Hepatocyte (in vitro differentiated cells): ENCODE measurements at regions not wholly inside any gene's neighbourhood (a gene's known extent, or its start where the extent isn't known, plus 50 kb on each side); places are given as distances from the start of the nearest gene placed in this dataset.

Experiments used
- DNase-seq: peaks from one replicate; pipeline ENCODE4 v3.0.0-alpha.2; 2016; ENCODE audit warnings: low spot score
- H2AFZ ChIP-seq: fragments of 200-600 bp; sonication (generic); 2 replicates; pipeline ENCODE4 v1.6.0; 2016; ENCODE audit warnings: antibody characterized with exemption, mild to moderate bottlenecking
- H3K27ac ChIP-seq: fragments of 200-600 bp; sonication (generic); 2 replicates; pipeline ENCODE4 v1.5.1; 2016; ENCODE audit warnings: mild to moderate bottlenecking
- H3K27me3 ChIP-seq: fragments of 200-600 bp; sonication (generic); 2 replicates; pipeline ENCODE4 v1.6.1; 2016
- H3K36me3 ChIP-seq: fragments of 200-600 bp; sonication (generic); replicated peaks from 2 replicates; pipeline ENCODE4 v1.5.1; 2016; ENCODE audit warnings: low read depth; ENCODE audit not compliant: insufficient read depth
- H3K4me1 ChIP-seq: fragments of 200-600 bp; sonication (generic); 2 replicates; pipeline ENCODE4 v1.5.1; 2016; ENCODE audit warnings: mild to moderate bottlenecking, moderate library complexity; ENCODE audit not compliant: insufficient read depth
- H3K4me2 ChIP-seq: fragments of 200-600 bp; sonication (generic); 2 replicates; pipeline ENCODE4 v1.6.0; 2016
- H3K4me3 ChIP-seq: fragments of 200-600 bp; sonication (generic); 2 replicates; pipeline ENCODE4 v1.5.1; 2016; ENCODE audit warnings: mild to moderate bottlenecking
- H3K79me2 ChIP-seq: fragments of 200-600 bp; sonication (generic); 2 replicates; pipeline ENCODE4 v1.6.0; 2017; ENCODE audit warnings: mild to moderate bottlenecking
- H3K9me2 ChIP-seq: fragments of 200-600 bp; sonication (generic); replicated peaks from 2 replicates; pipeline ENCODE4 v1.6.0; 2017; ENCODE audit warnings: mild to moderate bottlenecking; ENCODE audit not compliant: insufficient read depth
- H3K9me3 ChIP-seq: fragments of 200-600 bp; sonication (generic); 2 replicates; pipeline ENCODE4 v1.5.1; 2016; ENCODE audit warnings: low read depth, mild to moderate bottlenecking
- H4K20me1 ChIP-seq: fragments of 200-600 bp; sonication (generic); 2 replicates; pipeline ENCODE4 v1.6.0; 2016; ENCODE audit warnings: mild to moderate bottlenecking; ENCODE audit not compliant: insufficient read depth, poor library complexity, severe bottlenecking
- EZH2 ChIP-seq: fragments of 200-600 bp; sonication (generic); IDR thresholded peaks from 2 replicates; pipeline ENCODE4 v1.6.1; 2016; ENCODE audit warnings: antibody characterized with exemption, mild to moderate bottlenecking, borderline replicate concordance
- EZH2phosphoT487 ChIP-seq: fragments of 200-600 bp; sonication (generic); IDR thresholded peaks from one replicate; pipeline ENCODE4 v1.6.1; 2018; ENCODE audit warnings: antibody characterized with exemption, mild to moderate bottlenecking, low read depth, moderate library complexity; ENCODE audit not compliant: unreplicated experiment, severe bottlenecking
- WGBS: methylation state at CpG from one replicate; pipeline ENCODE4 v1.1.6; 2016; ENCODE audit warnings: low lambda C conversion rate; ENCODE audit errors: missing lambda C conversion rate; 5-methylcytosine and 5-hydroxymethylcytosine counted together
- TF ChIP-seq, protein P1 (sequence below): fragments of 200-600 bp; sonication (generic); IDR thresholded peaks from 2 replicates; pipeline ENCODE4 v1.5.1; 2016; ENCODE audit warnings: antibody characterized with exemption, mild to moderate bottlenecking; ENCODE audit not compliant: poor library complexity

GRCh38 chr5:174825587-174825986 lies 101.2 kb downstream of the MSX2 start:
- H3K36me3 ChIP-seq, result no peaks in the 10 kb centered on the region
- no peaks in the 10 kb centered on the region for H3K9me2 ChIP-seq
- TF ChIP-seq, protein P1, sequence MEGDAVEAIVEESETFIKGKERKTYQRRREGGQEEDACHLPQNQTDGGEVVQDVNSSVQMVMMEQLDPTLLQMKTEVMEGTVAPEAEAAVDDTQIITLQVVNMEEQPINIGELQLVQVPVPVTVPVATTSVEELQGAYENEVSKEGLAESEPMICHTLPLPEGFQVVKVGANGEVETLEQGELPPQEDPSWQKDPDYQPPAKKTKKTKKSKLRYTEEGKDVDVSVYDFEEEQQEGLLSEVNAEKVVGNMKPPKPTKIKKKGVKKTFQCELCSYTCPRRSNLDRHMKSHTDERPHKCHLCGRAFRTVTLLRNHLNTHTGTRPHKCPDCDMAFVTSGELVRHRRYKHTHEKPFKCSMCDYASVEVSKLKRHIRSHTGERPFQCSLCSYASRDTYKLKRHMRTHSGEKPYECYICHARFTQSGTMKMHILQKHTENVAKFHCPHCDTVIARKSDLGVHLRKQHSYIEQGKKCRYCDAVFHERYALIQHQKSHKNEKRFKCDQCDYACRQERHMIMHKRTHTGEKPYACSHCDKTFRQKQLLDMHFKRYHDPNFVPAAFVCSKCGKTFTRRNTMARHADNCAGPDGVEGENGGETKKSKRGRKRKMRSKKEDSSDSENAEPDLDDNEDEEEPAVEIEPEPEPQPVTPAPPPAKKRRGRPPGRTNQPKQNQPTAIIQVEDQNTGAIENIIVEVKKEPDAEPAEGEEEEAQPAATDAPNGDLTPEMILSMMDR, result no peak
- no peak for TF ChIP-seq EZH2
- TF ChIP-seq EZH2phosphoT487, result no peak
- H3K4me3 ChIP-seq, result no peak overlapping the region
- DNase-seq, result no peak
- H3K79me2 ChIP-seq, result no peaks in the 10 kb centered on the region
- H3K9me3 ChIP-seq, result no peaks in the 10 kb centered on the region
- 56% methylated on average over 4 of the region's 4 CpGs for WGBS
- H3K27ac ChIP-seq, result no peak overlapping the region
- H3K4me2 ChIP-seq, result no peak overlapping the region
- H3K27me3 ChIP-seq, result no peaks in the 10 kb centered on the region
- H3K4me1 ChIP-seq, result no peaks in the 10 kb centered on the region
- H2AFZ ChIP-seq, result no peak overlapping the region
- no peaks in the 10 kb centered on the region for H4K20me1 ChIP-seq

GRCh38 chr5:174818430-174818829 lies 94.0 kb downstream of the MSX2 start:
- no peaks in the 10 kb centered on the region for H3K27me3 ChIP-seq
- H3K79me2 ChIP-seq, result no peaks in the 10 kb centered on the region
- H3K36me3 ChIP-seq, result no peaks in the 10 kb centered on the region
- no peak overlapping the region for H3K4me3 ChIP-seq
- H3K27ac ChIP-seq, result no peak overlapping the region
- DNase-seq, result no peak
- no peaks in the 10 kb centered on the region for H4K20me1 ChIP-seq
- TF ChIP-seq, protein P1, result no peak
- TF ChIP-seq EZH2phosphoT487, result no peak
- no peak for TF ChIP-seq EZH2
- WGBS, result 87% methylated on average over 2 of the region's 2 CpGs
- H2AFZ ChIP-seq, result no peak overlapping the region
- H3K9me2 ChIP-seq, result no peaks in the 10 kb centered on the region
- no peaks in the 10 kb centered on the region for H3K9me3 ChIP-seq
- no peaks in the 10 kb centered on the region for H3K4me1 ChIP-seq
- no peak overlapping the region for H3K4me2 ChIP-seq

DNA sequence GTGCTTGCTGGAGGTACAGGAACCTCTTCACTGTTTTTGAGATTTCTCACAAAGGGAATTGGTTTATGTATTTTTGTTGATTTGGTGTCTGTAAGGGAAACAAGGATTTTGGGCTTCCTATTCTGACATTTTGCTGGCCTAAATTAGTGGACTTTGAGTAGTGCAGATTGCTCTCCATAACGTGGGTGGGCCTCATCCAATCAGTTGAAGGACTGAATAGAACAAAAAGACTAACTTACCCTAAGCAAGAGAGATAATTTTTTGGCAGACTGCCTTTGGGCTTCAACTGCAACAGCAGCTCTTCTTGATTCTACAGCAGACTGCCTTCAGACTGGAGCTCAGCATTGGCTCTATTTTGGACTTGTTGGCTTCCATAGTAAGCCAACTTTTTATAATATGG lies 93.2 kb downstream of the MSX2 start:
- H3K79me2 ChIP-seq, result no peaks in the 10 kb centered on the region
- H3K4me3 ChIP-seq, result no peak overlapping the region
- TF ChIP-seq EZH2 (no peak), EZH2phosphoT487 (no peak)
- TF ChIP-seq, protein P1, result no peak
- H3K27ac ChIP-seq, result no peak overlapping the region
- no peaks in the 10 kb centered on the region for H3K4me1 ChIP-seq
- H3K9me3 ChIP-seq, result no peaks in the 10 kb centered on the region
- H3K36me3 ChIP-seq, result no peaks in the 10 kb centered on the region
- H3K9me2 ChIP-seq, result no peaks in the 10 kb centered on the region
- H3K4me2 ChIP-seq, result no peak overlapping the region
- no peak for DNase-seq
- no peaks in the 10 kb centered on the region for H3K27me3 ChIP-seq
- WGBS, result 87% methylated on average over 1 of the region's 1 CpG
- H4K20me1 ChIP-seq, result no peaks in the 10 kb centered on the region
- no peak overlapping the region for H2AFZ ChIP-seq

GRCh38 chr5:174816858-174817257 lies 92.5 kb downstream of the MSX2 start:
- DNase-seq, result no peak
- Histone ChIP-seq H3K4me3 (no peak overlapping the region), H3K36me3 (no peaks in the 10 kb centered on the region), H3K4me1 (no peaks in the 10 kb centered on the region), H3K27me3 (no peaks in the 10 kb centered on the region), H3K27ac (no peak overlapping the region), H3K9me3 (no peaks in the 10 kb centered on the region), H4K20me1 (no peaks in the 10 kb centered on the region), H3K79me2 (no peaks in the 10 kb centered on the region), H3K9me2 (no peaks in the 10 kb centered on the region), H2AFZ (no peak overlapping the region), H3K4me2 (no peak overlapping the region)
- WGBS, result 25% methylated on average over 2 of the region's 2 CpGs
- TF ChIP-seq, protein P1, result peak; percentile 7
- TF ChIP-seq EZH2, result no peak
- no peak for TF ChIP-seq EZH2phosphoT487
